KMS-11 (cell line): ENCODE measurements at regions not wholly inside any gene's neighbourhood (a gene's known extent, or its start where the extent isn't known, plus 50 kb on each side); places are given as distances from the start of the nearest gene placed in this dataset.

ENCODE experiments used
- H2AFZ ChIP-seq: fragments of 200-600 bp; sonication (generic); 2 replicates; pipeline ENCODE4 v1.6.1; 2016; ENCODE audit warnings: antibody characterized with exemption, mixed run types, low read depth
- H3K27ac ChIP-seq: fragments of 200-600 bp; sonication (generic); 2 replicates; pipeline ENCODE4 v1.6.1; 2016; ENCODE audit warnings: mild to moderate bottlenecking, mixed run types
- H3K27me3 ChIP-seq: fragments of 200-600 bp; sonication (generic); 2 replicates; pipeline ENCODE4 v1.6.1; 2017; ENCODE audit warnings: mild to moderate bottlenecking, low read depth, mixed run types, moderate library complexity; ENCODE audit not compliant: insufficient read depth
- H3K36me3 ChIP-seq: fragments of 200-600 bp; sonication (generic); 2 replicates; pipeline ENCODE4 v1.6.1; 2017; ENCODE audit warnings: mild to moderate bottlenecking, mixed run types; ENCODE audit not compliant: insufficient read depth
- H3K4me1 ChIP-seq: fragments of 200-600 bp; sonication (generic); 2 replicates; pipeline ENCODE4 v1.6.1; 2016; ENCODE audit warnings: mild to moderate bottlenecking, low read depth, mixed run types; ENCODE audit not compliant: poor library complexity, severe bottlenecking
- H3K4me2 ChIP-seq: fragments of 200-600 bp; sonication (generic); 2 replicates; pipeline ENCODE4 v1.7.0; 2016; ENCODE audit warnings: mild to moderate bottlenecking, mixed run types
- H3K4me3 ChIP-seq: fragments of 200-600 bp; sonication (generic); IDR thresholded peaks from 2 replicates; pipeline ENCODE4 v1.6.1; 2017; ENCODE audit warnings: low read depth, low read length, mixed read lengths; ENCODE audit not compliant: insufficient read depth
- H3K79me2 ChIP-seq: fragments of 200-600 bp; sonication (generic); 2 replicates; pipeline ENCODE4 v1.6.1; 2016; ENCODE audit warnings: low read depth, mixed run types; ENCODE audit not compliant: insufficient read depth
- H3K9ac ChIP-seq: fragments of 200-600 bp; sonication (generic); 2 replicates; pipeline ENCODE4 v1.6.1; 2016; ENCODE audit warnings: mild to moderate bottlenecking, mixed run types
- H4K20me1 ChIP-seq: fragments of 200-600 bp; sonication (generic); 2 replicates; pipeline ENCODE4 v1.6.1; 2016; ENCODE audit warnings: mild to moderate bottlenecking, mixed run types; ENCODE audit not compliant: insufficient read depth
- CTCF ChIP-seq: fragments of 200-600 bp; sonication (generic); conservative IDR thresholded peaks from 2 replicates; pipeline ENCODE4 v1.6.1; 2017; ENCODE audit warnings: low read depth, mild to moderate bottlenecking, antibody characterized with exemption, low read length, moderate library complexity, mixed read lengths

GRCh38 chrX:43065978-43066377 is 288.0 kb upstream of the PPP1R2C start:
- Histone ChIP-seq H3K36me3 (no peaks in the 10 kb centered on the region), H3K4me2 (no peak overlapping the region), H3K4me3 (no peak overlapping the region), H3K9ac (no peak overlapping the region), H3K79me2 (no peaks in the 10 kb centered on the region), H4K20me1 (no peaks in the 10 kb centered on the region), H3K27ac (no peak overlapping the region), H3K4me1 (no peaks in the 10 kb centered on the region), H3K27me3 (no peaks in the 10 kb centered on the region), H2AFZ (no peak overlapping the region)
- no peak for TF ChIP-seq CTCF

GRCh38 chrX:43068639-43069038 is 290.7 kb upstream of the PPP1R2C start:
- H3K9ac ChIP-seq: no peak overlapping the region
- H4K20me1 ChIP-seq: no peaks in the 10 kb centered on the region
- no peaks in the 10 kb centered on the region for H3K4me1 ChIP-seq
- no peaks in the 10 kb centered on the region for H3K27me3 ChIP-seq
- H3K4me3 ChIP-seq: no peak overlapping the region
- no peak for TF ChIP-seq CTCF
- H3K79me2 ChIP-seq: no peaks in the 10 kb centered on the region
- no peak overlapping the region for H3K27ac ChIP-seq
- H3K36me3 ChIP-seq: no peaks in the 10 kb centered on the region
- H2AFZ ChIP-seq: no peak overlapping the region
- no peak overlapping the region for H3K4me2 ChIP-seq

GRCh38 chrX:43083016-43083415 is 305.1 kb upstream of the PPP1R2C start:
- no peaks in the 10 kb centered on the region for H4K20me1 ChIP-seq
- no peak overlapping the region for H3K4me2 ChIP-seq
- no peak overlapping the region for H3K4me3 ChIP-seq
- no peak overlapping the region for H3K27ac ChIP-seq
- H2AFZ ChIP-seq: no peak overlapping the region
- H3K36me3 ChIP-seq: no peaks in the 10 kb centered on the region
- no peaks in the 10 kb centered on the region for H3K27me3 ChIP-seq
- no peaks in the 10 kb centered on the region for H3K79me2 ChIP-seq
- H3K4me1 ChIP-seq: no peaks in the 10 kb centered on the region
- no peak overlapping the region for H3K9ac ChIP-seq
- no peak for TF ChIP-seq CTCF

GRCh38 chrX:43087830-43088229 is 309.9 kb upstream of the PPP1R2C start:
- H3K36me3 ChIP-seq: no peaks in the 10 kb centered on the region
- no peak overlapping the region for H3K4me2 ChIP-seq
- no peak overlapping the region for H2AFZ ChIP-seq
- no peak for TF ChIP-seq CTCF
- no peak overlapping the region for H3K9ac ChIP-seq
- no peaks in the 10 kb centered on the region for H4K20me1 ChIP-seq
- no peak overlapping the region for H3K27ac ChIP-seq
- no peaks in the 10 kb centered on the region for H3K27me3 ChIP-seq
- H3K4me1 ChIP-seq: no peaks in the 10 kb centered on the region
- H3K79me2 ChIP-seq: no peaks in the 10 kb centered on the region
- H3K4me3 ChIP-seq: no peak overlapping the region

DNA sequence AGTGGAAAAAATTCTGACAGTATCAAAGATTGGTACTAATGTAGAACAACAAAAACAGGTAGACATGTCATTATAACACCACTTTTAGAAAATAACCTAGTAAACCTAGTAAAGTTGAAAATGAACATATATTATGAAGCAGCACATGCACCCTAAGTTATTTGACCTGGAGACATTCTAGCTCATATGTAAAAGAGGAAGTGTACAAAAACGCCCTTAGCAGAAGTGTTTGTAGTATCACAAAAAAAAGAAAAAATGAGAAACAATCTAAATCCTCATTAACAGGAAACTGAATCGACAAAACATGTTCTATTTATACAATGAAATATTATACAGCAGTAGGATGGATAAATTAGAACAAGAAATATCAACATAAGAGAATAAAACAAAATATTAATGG is 318.9 kb upstream of the PPP1R2C start:
- Histone ChIP-seq H3K9ac (no peak overlapping the region), H3K4me2 (no peak overlapping the region), H3K27me3 (no peaks in the 10 kb centered on the region), H3K36me3 (no peaks in the 10 kb centered on the region), H3K27ac (no peak overlapping the region), H3K79me2 (no peaks in the 10 kb centered on the region), H2AFZ (no peak overlapping the region), H3K4me3 (no peak overlapping the region), H4K20me1 (no peaks in the 10 kb centered on the region), H3K4me1 (no peaks in the 10 kb centered on the region)
- no peak for TF ChIP-seq CTCF
